GM12892 (cell line): ENCODE measurements at regions not wholly inside any gene's neighbourhood (a gene's known extent, or its start where the extent isn't known, plus 50 kb on each side); places are given as distances from the start of the nearest gene placed in this dataset.

ENCODE experiments used
- DNase-seq: peaks from one replicate; pipeline ENCODE4 v3.0.0; 2011; ENCODE audit not compliant: insufficient read length
- FAIRE-seq: peaks from 2 replicates; lab custom pipeline; 2011; peaks lifted over from hg19 to GRCh38; lab: Jason Lieb, UNC
- POLR2A ChIP-seq: IDR thresholded peaks from 2 replicates; pipeline ENCODE4 v1.6.1; 2011; ENCODE audit warnings: low read depth, low read length, control low read depth
- POLR2AphosphoS5 ChIP-seq: IDR thresholded peaks from 2 replicates; pipeline ENCODE4 v1.6.1; 2011; ENCODE audit warnings: low read depth, low read length, control low read depth
- TAF1 ChIP-seq: IDR thresholded peaks from 2 replicates; pipeline ENCODE4 v1.6.1; 2011; ENCODE audit warnings: low read depth, mild to moderate bottlenecking, control low read depth, low read length, borderline replicate concordance

DNA sequence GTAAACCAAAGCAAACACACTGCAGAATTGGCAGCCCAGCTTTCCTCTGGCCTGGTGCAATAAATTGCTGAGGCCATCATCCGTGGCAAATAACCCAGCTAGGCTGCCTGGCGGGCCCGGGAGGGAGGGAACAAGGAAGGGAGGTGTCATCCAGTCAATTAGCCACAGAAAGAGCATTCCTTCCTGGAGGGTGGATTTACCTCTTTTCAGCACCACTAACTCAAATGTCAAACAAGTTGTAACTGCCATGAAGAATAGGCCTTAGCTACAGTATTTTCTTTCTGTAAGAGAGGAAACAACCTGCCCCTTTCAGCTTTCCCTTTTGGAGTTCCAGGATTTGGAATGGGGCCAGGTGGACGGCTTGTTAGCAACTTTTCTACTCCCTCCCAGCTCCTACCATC lies 163.8 kb upstream of the BDNF start:
- DNase-seq = no peak
- TF ChIP-seq POLR2A (no peak), POLR2AphosphoS5 (no peak), TAF1 (no peak)
- no peak for FAIRE-seq

DNA sequence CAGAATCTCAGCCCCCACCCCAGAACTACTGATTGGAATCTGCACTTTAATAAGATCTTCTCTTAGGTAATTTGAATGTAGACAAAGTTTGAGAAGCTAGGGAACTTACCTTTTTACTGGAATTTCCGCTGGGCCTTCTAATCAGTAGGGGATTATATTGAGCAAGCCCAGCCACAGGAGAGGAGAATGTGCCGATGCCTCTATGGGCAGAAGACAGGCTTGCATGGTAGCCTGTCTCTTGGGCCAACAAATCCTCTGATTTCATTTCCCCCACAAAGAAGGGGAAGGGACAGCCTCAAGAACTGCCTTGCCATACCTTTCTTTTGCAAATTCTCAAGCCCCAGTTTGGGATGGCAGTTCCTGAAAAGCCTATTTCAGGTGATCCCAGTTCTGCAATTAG lies 163.4 kb upstream of the BDNF start:
- DNase-seq = no peak
- FAIRE-seq = no peak

DNA sequence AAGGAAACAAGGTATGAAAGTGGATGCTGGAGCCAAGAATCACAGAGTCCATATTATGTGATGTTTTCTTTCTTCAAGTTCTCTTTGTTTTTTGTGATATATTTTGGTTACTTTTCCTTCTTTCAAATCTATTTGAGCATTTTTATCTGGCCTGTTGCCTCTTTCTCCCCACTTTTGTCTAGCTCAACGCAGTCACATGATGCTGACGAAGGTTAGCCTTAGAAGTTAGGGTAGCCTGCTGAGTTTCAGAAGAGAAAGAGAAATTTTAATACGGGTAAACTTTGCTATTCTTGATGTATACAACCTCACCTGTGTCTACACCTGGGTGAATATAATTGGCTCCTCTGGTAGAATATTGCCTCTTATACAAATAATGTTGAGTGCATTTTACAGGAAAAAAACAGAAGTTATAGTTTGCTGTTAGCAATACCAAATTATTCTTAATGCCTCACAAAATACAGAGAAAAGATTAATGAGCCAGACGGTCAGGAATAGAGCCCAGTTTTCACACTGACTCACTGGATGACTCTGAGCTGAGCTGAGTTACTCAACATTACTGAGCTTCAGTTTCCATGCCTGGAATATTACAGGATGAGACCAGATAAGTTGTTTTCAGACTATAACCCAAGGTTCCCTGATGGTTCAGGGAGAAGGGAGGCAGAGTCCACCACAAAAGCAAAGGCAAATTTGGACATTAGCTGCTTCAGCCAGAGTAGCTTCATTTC lies 161.6 kb upstream of the BDNF start:
- DNase-seq (no peak), FAIRE-seq (peak; percentile 57)
- TF ChIP-seq POLR2AphosphoS5 (no peak), TAF1 (no peak), POLR2A (no peak)

More for the DNA sequence above, 163.4 kb upstream of the BDNF start:
- TF ChIP-seq TAF1 = no peak
- TF ChIP-seq POLR2AphosphoS5 = no peak
- no peak for TF ChIP-seq POLR2A

DNA sequence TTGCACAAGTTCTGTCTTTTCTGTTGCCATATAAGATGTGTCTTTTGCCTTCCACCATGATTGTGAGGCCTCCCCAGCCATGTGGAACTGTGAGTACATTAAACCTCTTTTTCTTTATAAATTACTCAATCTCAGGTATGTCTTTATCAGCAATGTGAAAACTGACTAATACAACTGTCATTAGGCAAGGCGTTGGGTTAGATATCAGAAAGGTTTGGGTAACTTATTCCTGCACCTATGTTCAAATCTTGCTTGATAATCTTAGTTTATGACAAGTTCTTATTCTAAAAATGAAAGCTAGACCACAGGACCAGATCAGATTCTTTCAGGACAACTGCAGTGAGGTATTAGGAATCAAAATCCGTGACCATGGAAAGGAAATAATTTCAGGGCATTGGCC lies 160.6 kb upstream of the BDNF start:
- no peak for FAIRE-seq
- no peak for DNase-seq
- TF ChIP-seq TAF1 (no peak), POLR2AphosphoS5 (no peak), POLR2A (no peak)

DNA sequence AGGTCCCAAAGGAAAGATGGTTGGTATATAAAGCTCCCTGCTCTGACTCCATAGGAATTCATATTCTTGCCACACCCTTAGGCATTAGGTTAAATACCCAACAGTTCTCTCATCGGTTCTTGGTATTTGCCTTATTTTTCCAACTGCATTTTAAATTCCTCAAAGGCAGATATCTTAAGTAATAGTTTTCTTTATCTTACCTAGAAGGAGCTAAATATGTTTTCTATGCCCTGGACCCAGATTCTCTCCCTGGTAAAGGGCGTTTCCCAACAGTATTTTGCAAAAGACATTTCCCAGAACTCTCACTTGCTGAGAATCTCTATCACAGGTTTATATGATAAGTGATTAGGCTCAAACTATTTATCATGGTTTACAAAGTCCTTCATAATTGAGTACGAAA lies 158.6 kb upstream of the BDNF start:
- DNase-seq (no peak), FAIRE-seq (no peak)
- TF ChIP-seq POLR2A = no peak

DNA sequence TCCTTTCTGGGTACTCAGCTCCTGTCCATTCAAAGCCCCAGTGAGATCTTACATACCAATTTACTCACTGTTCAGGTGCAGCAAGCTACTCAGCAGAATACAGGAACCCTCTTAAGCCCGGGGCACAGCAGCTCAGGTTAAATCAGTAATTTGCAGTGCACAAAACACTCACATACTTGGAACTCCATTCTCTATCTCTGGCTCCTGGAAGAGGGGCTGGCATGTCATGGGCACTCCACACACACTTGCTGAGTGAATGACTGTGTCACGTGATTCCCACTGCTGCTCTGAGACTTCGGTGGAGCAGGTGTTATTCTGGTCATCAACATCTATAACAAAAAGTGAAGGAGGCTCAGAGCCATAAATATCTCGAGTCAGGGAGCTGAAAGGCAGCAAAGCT lies 157.3 kb upstream of the BDNF start:
- TF ChIP-seq POLR2AphosphoS5 (no peak), POLR2A (no peak), TAF1 (no peak)

DNA sequence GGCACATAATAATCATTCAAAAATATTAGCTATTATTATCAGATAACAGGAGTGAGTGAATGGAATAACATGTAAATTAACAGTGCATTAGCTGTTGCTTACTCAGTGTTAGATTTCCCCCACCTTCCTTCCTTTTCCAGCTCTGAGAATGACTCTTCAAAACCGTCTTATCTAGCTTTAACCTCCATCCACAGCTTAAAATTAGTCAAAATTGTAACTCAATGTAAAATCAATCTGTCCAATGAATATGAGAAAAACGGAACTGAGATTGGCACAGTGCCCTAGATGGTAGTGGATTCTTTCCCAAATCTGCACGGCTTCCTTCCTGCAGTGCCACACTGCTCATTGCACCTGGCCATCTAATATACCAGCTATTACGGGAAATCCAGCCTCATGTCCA lies 156.8 kb upstream of the BDNF start:
- DNase-seq (no peak), FAIRE-seq (peak; percentile 21)
- no peak for TF ChIP-seq POLR2AphosphoS5
- TF ChIP-seq TAF1 = no peak
- no peak for TF ChIP-seq POLR2A

More for the DNA sequence above, 157.3 kb upstream of the BDNF start:
- FAIRE-seq (peak; percentile 9), DNase-seq (no peak)

DNA sequence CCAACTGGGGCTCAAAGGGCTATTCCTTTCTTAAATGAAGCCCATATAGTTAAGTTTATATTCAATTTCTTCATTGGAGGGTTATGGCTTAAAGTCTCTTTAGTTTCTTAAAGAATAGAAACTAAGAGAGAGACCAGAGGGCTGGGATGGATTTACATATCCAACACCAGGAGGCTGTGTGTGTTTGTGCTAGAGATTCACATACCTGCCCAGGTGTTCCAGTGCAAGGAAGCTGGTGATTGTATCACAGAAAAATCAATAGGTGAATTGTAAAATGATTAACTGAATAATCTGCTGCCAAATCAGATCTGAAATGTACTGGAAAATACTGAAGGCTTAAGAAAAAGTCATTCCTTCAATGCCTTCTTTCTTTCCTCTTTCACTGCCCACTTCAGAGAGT lies 148.2 kb upstream of the BDNF start:
- TF ChIP-seq TAF1 = no peak
- TF ChIP-seq POLR2A = no peak
- no peak for TF ChIP-seq POLR2AphosphoS5
- DNase-seq = no peak
- no peak for FAIRE-seq

DNA sequence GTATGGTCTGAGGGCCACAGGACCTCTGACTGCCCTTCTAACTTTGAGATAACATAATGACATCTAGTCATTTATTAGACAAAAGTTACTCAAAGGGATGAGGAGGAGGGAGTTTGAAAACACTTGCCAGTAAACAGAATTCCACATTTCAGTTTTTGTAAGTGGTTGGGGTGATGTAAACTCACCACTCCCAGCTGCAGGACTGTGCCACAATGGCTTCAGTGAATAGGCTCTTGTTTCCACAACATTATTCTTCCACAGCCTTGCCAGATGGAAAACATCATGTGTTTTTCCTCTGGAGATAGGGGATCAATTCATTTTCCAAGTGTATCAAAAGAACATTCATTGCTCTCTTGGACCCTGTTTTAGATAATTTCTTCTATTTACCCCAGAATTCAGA lies 147.2 kb upstream of the BDNF start:
- FAIRE-seq (no peak), DNase-seq (no peak)
- TF ChIP-seq TAF1 (no peak), POLR2AphosphoS5 (no peak), POLR2A (no peak)

DNA sequence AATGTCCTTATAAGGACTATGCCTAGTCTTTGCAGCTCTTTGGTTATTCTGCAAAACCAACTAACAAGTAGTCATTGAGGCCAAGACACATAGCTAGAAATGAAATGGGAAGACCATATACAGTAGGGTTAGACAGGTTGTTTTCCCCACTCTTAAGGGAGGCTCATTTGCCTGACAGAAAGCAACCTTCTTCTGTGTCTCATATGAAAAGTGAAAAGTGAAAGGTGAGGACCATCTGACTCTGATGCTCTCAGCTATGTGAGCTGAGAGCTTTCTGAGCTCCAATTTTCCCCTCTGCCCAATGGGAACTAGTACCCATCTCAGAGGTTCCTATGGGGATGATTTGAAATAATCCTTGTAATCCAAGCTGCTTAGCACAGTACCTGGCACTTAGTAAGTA lies 142.0 kb upstream of the BDNF start:
- FAIRE-seq = no peak
- TF ChIP-seq POLR2AphosphoS5 (no peak), POLR2A (no peak), TAF1 (no peak)

DNA sequence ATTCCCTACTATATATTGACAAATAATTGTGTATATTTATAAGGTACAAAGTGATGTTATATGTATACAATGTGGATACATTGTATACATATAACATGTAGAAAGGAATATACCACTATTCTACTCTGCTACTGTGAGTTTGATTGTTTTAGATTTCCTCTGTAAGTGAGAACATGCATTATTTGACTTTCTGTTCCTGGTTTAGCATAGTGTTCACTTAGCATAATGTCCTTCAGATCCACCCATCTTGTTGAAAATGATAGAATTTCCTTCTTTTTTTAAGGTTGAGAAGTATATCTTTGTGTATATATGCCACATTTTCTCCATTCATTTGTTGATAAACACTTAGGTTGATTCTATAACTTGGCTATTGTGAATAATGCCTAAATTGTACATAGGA lies 140.8 kb upstream of the BDNF start:
- DNase-seq (no peak), FAIRE-seq (no peak)
- TF ChIP-seq POLR2AphosphoS5 = no peak
- TF ChIP-seq TAF1 = no peak
- TF ChIP-seq POLR2A = no peak

More for the DNA sequence above, 142.0 kb upstream of the BDNF start:
- DNase-seq = no peak

DNA sequence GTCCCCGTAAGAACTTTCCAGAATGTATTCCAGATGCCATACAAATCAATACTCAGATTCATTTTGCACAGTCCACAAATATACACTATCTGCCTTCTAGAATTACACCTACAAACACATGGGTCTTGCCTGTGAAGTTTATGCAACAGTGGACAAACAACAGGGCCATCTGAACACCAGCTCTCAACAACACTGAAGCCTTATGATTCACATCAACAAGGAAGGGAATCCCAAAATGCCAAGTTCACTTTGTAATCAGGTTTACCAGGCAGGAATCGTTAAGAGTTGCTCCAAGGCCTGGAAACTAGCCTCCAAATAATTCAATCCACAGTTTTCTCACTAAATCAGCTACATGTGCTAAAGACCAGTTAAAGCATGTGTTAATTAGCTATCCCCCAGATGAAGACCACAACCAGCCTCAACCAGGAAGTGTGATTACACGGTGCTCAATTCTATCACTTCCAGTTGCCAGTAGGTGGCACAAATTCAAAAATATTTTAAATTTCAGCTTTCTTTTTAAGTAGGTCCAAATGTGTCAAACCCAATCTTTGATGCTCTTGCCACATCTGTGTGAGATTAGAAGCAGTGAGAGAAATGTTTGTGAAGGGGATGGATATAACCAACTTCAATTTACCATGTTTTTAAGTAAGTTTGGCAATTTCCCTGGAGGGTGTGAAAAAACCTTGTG lies 139.1 kb upstream of the BDNF start:
- DNase-seq (no peak), FAIRE-seq (peak; percentile 74)
- TF ChIP-seq POLR2AphosphoS5 (no peak), TAF1 (no peak), POLR2A (no peak)
